Neural progenitor cell (in vitro differentiated cells): ENCODE measurements at regions not wholly inside any gene's neighbourhood (a gene's known extent, or its start where the extent isn't known, plus 50 kb on each side); places are given as distances from the start of the nearest gene placed in this dataset.

Experiments
- DNase-seq: peaks from one replicate; pipeline ENCODE4 v3.0.0-alpha.2; 2016; ENCODE audit warnings: low spot score
- H2AFZ ChIP-seq: fragments of 200-600 bp; sonication (generic); replicated peaks from 2 replicates; pipeline ENCODE4 v1.6.1; 2016; ENCODE audit warnings: antibody characterized with exemption
- H3F3A ChIP-seq: fragments of 200-600 bp; sonication (generic); 2 replicates; pipeline ENCODE4 v1.6.1; 2016; ENCODE audit warnings: antibody characterized with exemption, low read depth
- H3K27ac ChIP-seq: fragments of 200-600 bp; sonication (generic); 2 replicates; pipeline ENCODE4 v1.5.1; 2016; ENCODE audit warnings: mild to moderate bottlenecking
- H3K27me3 ChIP-seq: fragments of 200-600 bp; sonication (generic); 2 replicates; pipeline ENCODE4 v1.6.1; 2016; ENCODE audit warnings: mild to moderate bottlenecking, moderate library complexity
- H3K36me3 ChIP-seq: fragments of 200-600 bp; sonication (generic); 2 replicates; pipeline ENCODE4 v1.5.1; 2016
- H3K4me1 ChIP-seq: fragments of 200-600 bp; sonication (generic); 2 replicates; pipeline ENCODE4 v1.6.1; 2016; ENCODE audit warnings: mixed run types
- H3K4me2 ChIP-seq: fragments of 200-600 bp; sonication (generic); 2 replicates; pipeline ENCODE4 v1.6.1; 2016
- H3K4me3 ChIP-seq: fragments of 200-600 bp; sonication (generic); 2 replicates; pipeline ENCODE4 v1.5.1; 2016
- H3K79me2 ChIP-seq: fragments of 200-600 bp; sonication (generic); 2 replicates; pipeline ENCODE4 v1.6.1; 2016; ENCODE audit warnings: low read depth
- H3K9ac ChIP-seq: fragments of 200-600 bp; sonication (generic); 2 replicates; pipeline ENCODE4 v1.6.1; 2016
- H3K9me3 ChIP-seq: fragments of 200-600 bp; sonication (generic); 2 replicates; pipeline ENCODE4 v1.5.1; 2016; ENCODE audit warnings: low read depth
- H4K20me1 ChIP-seq: fragments of 200-600 bp; sonication (generic); 2 replicates; pipeline ENCODE4 v1.6.1; 2016; ENCODE audit warnings: low read depth
- H3K27ac Mint-ChIP-seq: 3 replicates; pipeline ENCODE4 v1.8.0; 2021; ENCODE audit warnings: mixed read lengths
- H3K27me3 Mint-ChIP-seq: 2 replicates; pipeline ENCODE4 v1.8.0; 2022; ENCODE audit warnings: low read depth, mild to moderate bottlenecking, inconsistent platforms, moderate library complexity, mixed read lengths; ENCODE audit not compliant: insufficient read depth
- H3K36me3 Mint-ChIP-seq: 3 replicates; pipeline ENCODE4 v1.8.0; 2021; ENCODE audit warnings: mixed read lengths
- H3K4me1 Mint-ChIP-seq: 3 replicates; pipeline ENCODE4 v1.8.0; 2021; ENCODE audit warnings: mixed read lengths
- H3K4me3 Mint-ChIP-seq: 3 replicates; pipeline ENCODE4 v1.8.0; 2021; ENCODE audit warnings: mild to moderate bottlenecking, moderate library complexity, mixed read lengths
- H3K9me3 Mint-ChIP-seq: 3 replicates; pipeline ENCODE4 v1.8.0; 2020; ENCODE audit warnings: mixed read lengths
- EZH2 ChIP-seq: fragments of 200-600 bp; sonication (generic); IDR thresholded peaks from 2 replicates; pipeline ENCODE4 v1.6.1; 2017; ENCODE audit warnings: antibody characterized with exemption, mild to moderate bottlenecking, moderate library complexity
- EZH2phosphoT487 ChIP-seq: fragments of 200-600 bp; sonication (generic); IDR thresholded peaks from 2 replicates; pipeline ENCODE4 v1.6.1; 2017; ENCODE audit warnings: antibody characterized with exemption
- TF ChIP-seq, protein P1 (sequence below): fragments of 200-600 bp; sonication (generic); IDR thresholded peaks from 2 replicates; pipeline ENCODE4 v1.5.1; 2017; ENCODE audit warnings: antibody characterized with exemption, mild to moderate bottlenecking

GRCh38 chr3:87375231-87375682 is 98.9 kb upstream of the POU1F1 start:
- no peak overlapping the region for H3K4me3 Mint-ChIP-seq
- Histone ChIP-seq H3K4me2 (no peak overlapping the region), H3K4me3 (no peak overlapping the region), H3K9me3 (no peaks in the 10 kb centered on the region), H3K27ac (no peak overlapping the region), H4K20me1 (no peaks in the 10 kb centered on the region), H3K79me2 (no peaks in the 10 kb centered on the region), H3K36me3 (no peaks in the 10 kb centered on the region), H3K27me3 (no peaks in the 10 kb centered on the region), H3K4me1 (no peaks in the 10 kb centered on the region), H2AFZ (no peak overlapping the region), H3K9ac (no peak overlapping the region), H3F3A (no peaks in the 10 kb centered on the region)
- peaks cover 2% of the 10 kb centered on the region for H3K4me1 Mint-ChIP-seq
- no peak for TF ChIP-seq EZH2
- TF ChIP-seq, protein P1, sequence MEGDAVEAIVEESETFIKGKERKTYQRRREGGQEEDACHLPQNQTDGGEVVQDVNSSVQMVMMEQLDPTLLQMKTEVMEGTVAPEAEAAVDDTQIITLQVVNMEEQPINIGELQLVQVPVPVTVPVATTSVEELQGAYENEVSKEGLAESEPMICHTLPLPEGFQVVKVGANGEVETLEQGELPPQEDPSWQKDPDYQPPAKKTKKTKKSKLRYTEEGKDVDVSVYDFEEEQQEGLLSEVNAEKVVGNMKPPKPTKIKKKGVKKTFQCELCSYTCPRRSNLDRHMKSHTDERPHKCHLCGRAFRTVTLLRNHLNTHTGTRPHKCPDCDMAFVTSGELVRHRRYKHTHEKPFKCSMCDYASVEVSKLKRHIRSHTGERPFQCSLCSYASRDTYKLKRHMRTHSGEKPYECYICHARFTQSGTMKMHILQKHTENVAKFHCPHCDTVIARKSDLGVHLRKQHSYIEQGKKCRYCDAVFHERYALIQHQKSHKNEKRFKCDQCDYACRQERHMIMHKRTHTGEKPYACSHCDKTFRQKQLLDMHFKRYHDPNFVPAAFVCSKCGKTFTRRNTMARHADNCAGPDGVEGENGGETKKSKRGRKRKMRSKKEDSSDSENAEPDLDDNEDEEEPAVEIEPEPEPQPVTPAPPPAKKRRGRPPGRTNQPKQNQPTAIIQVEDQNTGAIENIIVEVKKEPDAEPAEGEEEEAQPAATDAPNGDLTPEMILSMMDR: no peak
- TF ChIP-seq EZH2phosphoT487: no peak
- peaks cover 4% of the 10 kb centered on the region for H3K9me3 Mint-ChIP-seq
- H3K27ac Mint-ChIP-seq: no peak overlapping the region
- DNase-seq: no peak
- no peaks in the 10 kb centered on the region for H3K36me3 Mint-ChIP-seq
- H3K27me3 Mint-ChIP-seq: no peaks in the 10 kb centered on the region

DNA sequence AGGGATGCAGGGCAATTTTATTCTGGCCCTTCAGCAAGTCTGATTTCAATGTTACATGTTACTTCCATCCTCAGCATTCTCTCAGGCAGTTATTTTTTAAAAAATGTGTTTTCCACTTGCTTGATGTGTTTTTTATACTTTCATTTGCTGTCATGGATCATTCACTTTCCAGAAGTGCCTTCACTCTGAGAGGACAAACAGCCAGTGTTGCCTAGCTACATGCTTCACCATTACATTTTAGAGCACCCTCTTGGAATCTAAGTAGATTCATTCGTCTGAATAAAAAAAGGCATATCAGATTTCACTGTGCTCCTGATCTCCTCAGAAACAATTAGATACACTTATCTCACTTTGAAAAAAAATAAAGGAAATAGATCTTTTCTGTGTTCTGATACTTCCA is 93.6 kb upstream of the POU1F1 start:
- peaks cover 15% of the 10 kb centered on the region for H3K4me1 Mint-ChIP-seq
- no peak overlapping the region for H3K27ac ChIP-seq
- peaks cover 4% of the 10 kb centered on the region for H3K9me3 Mint-ChIP-seq
- H2AFZ ChIP-seq: no peak overlapping the region
- H3K79me2 ChIP-seq: no peaks in the 10 kb centered on the region
- no peak overlapping the region for H3K27ac Mint-ChIP-seq
- no peak for DNase-seq
- H3K9me3 ChIP-seq: no peaks in the 10 kb centered on the region
- no peaks in the 10 kb centered on the region for H3K27me3 Mint-ChIP-seq
- no peak overlapping the region for H3K4me3 Mint-ChIP-seq
- H3K36me3 ChIP-seq: no peaks in the 10 kb centered on the region
- H4K20me1 ChIP-seq: no peaks in the 10 kb centered on the region
- no peak overlapping the region for H3K4me2 ChIP-seq
- H3K4me3 ChIP-seq: no peak overlapping the region
- H3F3A ChIP-seq: no peaks in the 10 kb centered on the region
- TF ChIP-seq, protein P1: no peak
- no peak for TF ChIP-seq EZH2
- no peak for TF ChIP-seq EZH2phosphoT487
- no peaks in the 10 kb centered on the region for H3K4me1 ChIP-seq
- H3K9ac ChIP-seq: no peak overlapping the region
- H3K27me3 ChIP-seq: no peaks in the 10 kb centered on the region
- no peaks in the 10 kb centered on the region for H3K36me3 Mint-ChIP-seq

DNA sequence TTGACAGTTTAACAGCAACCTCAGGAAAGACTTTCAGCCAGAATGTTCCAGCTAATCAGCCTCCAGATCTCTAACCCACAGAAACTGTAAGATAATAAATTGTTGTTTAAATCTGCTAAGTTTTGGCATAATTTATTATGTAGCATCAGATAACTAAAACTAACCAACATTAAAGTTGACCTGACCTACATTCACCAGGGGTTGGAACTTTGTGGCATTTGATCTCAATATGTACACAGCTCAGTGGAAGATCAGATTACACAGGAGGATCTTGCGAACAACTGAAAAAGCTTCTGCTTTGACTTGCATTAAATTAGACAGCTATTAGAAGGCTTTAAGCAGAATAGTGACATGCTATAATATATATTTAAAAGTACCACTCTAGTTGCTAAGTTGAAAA is 91.4 kb upstream of the POU1F1 start:
- no peaks in the 10 kb centered on the region for H4K20me1 ChIP-seq
- H3K9me3 ChIP-seq: no peaks in the 10 kb centered on the region
- H3K4me2 ChIP-seq: no peak overlapping the region
- H3K4me3 ChIP-seq: no peak overlapping the region
- H3K27ac ChIP-seq: no peak overlapping the region
- H3K36me3 ChIP-seq: no peaks in the 10 kb centered on the region
- no peak overlapping the region for H3K27ac Mint-ChIP-seq
- peaks cover 15% of the 10 kb centered on the region for H3K4me1 Mint-ChIP-seq
- H3K36me3 Mint-ChIP-seq: no peaks in the 10 kb centered on the region
- no peaks in the 10 kb centered on the region for H3K9me3 Mint-ChIP-seq
- peaks cover 6% of the 10 kb centered on the region for H3K4me1 ChIP-seq
- H3K27me3 ChIP-seq: no peaks in the 10 kb centered on the region
- H3F3A ChIP-seq: no peaks in the 10 kb centered on the region
- H3K79me2 ChIP-seq: no peaks in the 10 kb centered on the region
- no peak overlapping the region for H3K4me3 Mint-ChIP-seq
- DNase-seq: no peak
- TF ChIP-seq, protein P1: no peak
- no peak for TF ChIP-seq EZH2phosphoT487
- no peak for TF ChIP-seq EZH2
- H2AFZ ChIP-seq: no peak overlapping the region
- no peaks in the 10 kb centered on the region for H3K27me3 Mint-ChIP-seq
- no peak overlapping the region for H3K9ac ChIP-seq
